ENCODE measurements at regions not wholly inside any gene's neighbourhood (a gene's known extent, or its start where the extent isn't known, plus 50 kb on each side); places are given as distances from the start of the nearest gene placed in this dataset.

DNA sequence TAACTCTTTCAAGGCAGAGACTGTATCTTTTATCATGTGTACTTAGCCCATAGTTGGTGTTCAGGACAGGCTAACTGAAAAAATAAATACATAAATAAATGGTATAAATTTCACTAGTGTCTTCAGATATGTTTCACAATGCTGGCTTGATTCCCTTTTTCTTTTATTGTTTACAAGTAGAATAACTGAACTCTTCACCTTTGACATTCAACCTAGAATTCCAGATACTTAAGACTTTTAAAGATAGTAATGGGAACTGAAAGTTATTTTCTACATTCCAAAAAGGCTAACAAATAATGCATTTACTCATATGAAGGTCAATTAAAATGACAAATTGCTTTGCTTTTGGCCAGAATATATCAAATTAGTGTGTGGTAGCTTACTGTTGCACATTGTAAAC, 411.3 kb upstream of the TENM4 start:
- TF ChIP-seq, protein P1, sequence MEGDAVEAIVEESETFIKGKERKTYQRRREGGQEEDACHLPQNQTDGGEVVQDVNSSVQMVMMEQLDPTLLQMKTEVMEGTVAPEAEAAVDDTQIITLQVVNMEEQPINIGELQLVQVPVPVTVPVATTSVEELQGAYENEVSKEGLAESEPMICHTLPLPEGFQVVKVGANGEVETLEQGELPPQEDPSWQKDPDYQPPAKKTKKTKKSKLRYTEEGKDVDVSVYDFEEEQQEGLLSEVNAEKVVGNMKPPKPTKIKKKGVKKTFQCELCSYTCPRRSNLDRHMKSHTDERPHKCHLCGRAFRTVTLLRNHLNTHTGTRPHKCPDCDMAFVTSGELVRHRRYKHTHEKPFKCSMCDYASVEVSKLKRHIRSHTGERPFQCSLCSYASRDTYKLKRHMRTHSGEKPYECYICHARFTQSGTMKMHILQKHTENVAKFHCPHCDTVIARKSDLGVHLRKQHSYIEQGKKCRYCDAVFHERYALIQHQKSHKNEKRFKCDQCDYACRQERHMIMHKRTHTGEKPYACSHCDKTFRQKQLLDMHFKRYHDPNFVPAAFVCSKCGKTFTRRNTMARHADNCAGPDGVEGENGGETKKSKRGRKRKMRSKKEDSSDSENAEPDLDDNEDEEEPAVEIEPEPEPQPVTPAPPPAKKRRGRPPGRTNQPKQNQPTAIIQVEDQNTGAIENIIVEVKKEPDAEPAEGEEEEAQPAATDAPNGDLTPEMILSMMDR (IDR thresholded peaks at IDR 0.05), result no peak
- no peak for TF ChIP-seq POLR2A (IDR thresholded peaks at IDR 0.05)
